GDM1 (cell line): ENCODE measurements at regions not wholly inside any gene's neighbourhood (a gene's known extent, or its start where the extent isn't known, plus 50 kb on each side); places are given as distances from the start of the nearest gene placed in this dataset.

ENCODE experiments used
- DNase-seq: peaks from one replicate; lab custom pipeline; 2025; lab: John Stamatoyannopoulos, UW

GRCh38 chr21:35366394-35367080 is 317.4 kb upstream of the RUNX1 start:
- DNase-seq, result no peak

- DNase-seq, result no peak
These were observed 314.4 kb upstream of the RUNX1 start for GRCh38 chr21:35363458-35363857.

- DNase-seq, result no peak
These were observed 312.9 kb upstream of the RUNX1 start for GRCh38 chr21:35361988-35362387.

- no peak for DNase-seq
These were observed 311.9 kb upstream of the RUNX1 start for GRCh38 chr21:35360870-35361570.

- DNase-seq, result no peak
These were observed 310.0 kb upstream of the RUNX1 start for GRCh38 chr21:35359076-35359475.

- DNase-seq, result no peak
These were observed 308.9 kb upstream of the RUNX1 start for GRCh38 chr21:35358008-35358407.

- DNase-seq, result no peak
These were observed 308.1 kb upstream of the RUNX1 start for GRCh38 chr21:35357041-35357780.

GRCh38 chr21:35354078-35354477 is 305.0 kb upstream of the RUNX1 start:
- no peak for DNase-seq

GRCh38 chr21:35352793-35353192 is 303.7 kb upstream of the RUNX1 start:
- DNase-seq, result no peak

- DNase-seq, result no peak
These were observed 303.1 kb upstream of the RUNX1 start for GRCh38 chr21:35352066-35352770.

GRCh38 chr21:35351434-35351833 is 302.3 kb upstream of the RUNX1 start:
- no peak for DNase-seq

GRCh38 chr21:35350965-35351364 is 301.9 kb upstream of the RUNX1 start:
- no peak for DNase-seq

- DNase-seq, result no peak
These were observed 300.4 kb upstream of the RUNX1 start for GRCh38 chr21:35349376-35350080.

- DNase-seq, result no peak
These were observed 299.6 kb upstream of the RUNX1 start for GRCh38 chr21:35348686-35349085.

GRCh38 chr21:35346697-35347096 is 297.6 kb upstream of the RUNX1 start:
- DNase-seq, result no peak

GRCh38 chr21:35345954-35346353 is 296.9 kb upstream of the RUNX1 start:
- DNase-seq, result no peak

- no peak for DNase-seq
These were observed 295.5 kb upstream of the RUNX1 start for GRCh38 chr21:35344582-35344981.

GRCh38 chr21:35343046-35343819 is 294.1 kb upstream of the RUNX1 start:
- DNase-seq, result no peak

- DNase-seq, result no peak
These were observed 293.3 kb upstream of the RUNX1 start for GRCh38 chr21:35342440-35342839.

GRCh38 chr21:35340273-35340672 is 291.2 kb upstream of the RUNX1 start:
- DNase-seq, result no peak
